ENCODE measurements at regions not wholly inside any gene's neighbourhood (a gene's known extent, or its start where the extent isn't known, plus 50 kb on each side); places are given as distances from the start of the nearest gene placed in this dataset.

DNA sequence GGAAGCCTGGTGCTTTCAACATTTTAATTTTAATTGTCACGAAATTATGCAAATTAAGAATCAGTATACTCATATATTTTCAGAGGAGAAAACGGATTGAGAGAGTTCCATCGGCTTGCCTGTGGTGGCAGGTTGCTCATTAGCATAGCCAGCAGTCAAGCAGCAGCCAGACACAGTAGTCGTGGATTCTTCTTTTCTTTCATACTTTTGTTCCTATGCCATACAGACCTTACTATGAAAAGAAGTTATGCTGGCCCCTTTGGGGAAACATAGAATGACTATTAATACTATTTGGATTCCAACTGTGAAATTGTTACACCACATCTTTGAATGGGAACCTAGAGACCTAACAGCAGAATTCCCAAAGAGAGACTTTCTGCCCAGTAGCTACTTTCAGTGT, 617.7 kb upstream of the CA10 start:
- ChIA-PET POLR2A (no interaction called here), CTCF (no interaction called here)

DNA sequence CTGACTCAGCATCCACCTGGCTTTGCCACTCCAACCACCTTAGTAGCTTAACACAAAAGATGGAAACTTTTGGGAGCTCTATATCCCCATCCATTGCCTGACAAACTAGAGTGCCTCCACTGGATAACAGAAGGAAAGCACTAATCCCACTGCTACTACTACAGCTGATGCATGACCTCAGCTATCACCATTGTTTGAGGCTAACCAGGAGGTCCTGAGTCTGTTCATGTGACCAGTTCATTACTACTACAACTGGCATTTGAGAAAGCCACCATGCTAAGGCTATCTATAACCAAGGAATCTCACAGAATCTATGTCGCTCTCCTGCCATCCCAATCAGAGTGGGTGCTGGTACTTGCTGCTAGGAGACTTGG, 604.3 kb upstream of the CA10 start:
- POLR2A ChIA-PET: no interaction called here
- CTCF ChIA-PET: no interaction called here

DNA sequence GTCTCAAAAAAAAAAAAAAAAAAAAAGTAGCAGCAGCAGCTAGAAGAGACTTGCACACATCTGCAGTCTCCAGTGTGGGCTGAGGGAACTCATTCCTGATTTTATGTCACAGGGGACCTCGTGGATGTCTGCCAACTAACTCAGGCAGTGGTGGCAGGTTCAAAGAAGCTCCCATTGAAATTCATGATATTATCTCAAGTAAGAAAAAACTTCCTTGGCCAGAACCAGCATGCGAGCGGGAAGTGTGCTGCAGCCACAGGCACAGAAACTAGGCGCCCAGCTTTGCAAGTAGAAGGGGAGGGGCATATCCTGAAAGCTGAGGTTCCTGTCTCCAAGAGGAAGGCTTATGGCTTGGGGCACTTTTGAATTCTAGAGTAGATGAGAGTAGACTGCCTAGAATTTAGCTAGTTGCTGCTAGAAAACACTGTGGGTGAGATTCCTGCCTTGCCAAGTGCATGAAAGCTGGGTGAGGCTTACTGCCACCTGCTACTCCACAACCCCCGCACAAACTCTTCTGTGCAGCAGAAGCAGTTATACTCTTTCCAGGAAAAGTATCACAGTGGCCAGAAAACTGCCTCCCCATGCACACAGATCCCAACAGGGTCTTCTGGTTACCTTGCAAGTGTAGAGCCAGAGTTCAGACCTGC, 603.8 kb upstream of the CA10 start:
- POLR2A ChIA-PET: no interaction called here
- CTCF ChIA-PET: no interaction called here

DNA sequence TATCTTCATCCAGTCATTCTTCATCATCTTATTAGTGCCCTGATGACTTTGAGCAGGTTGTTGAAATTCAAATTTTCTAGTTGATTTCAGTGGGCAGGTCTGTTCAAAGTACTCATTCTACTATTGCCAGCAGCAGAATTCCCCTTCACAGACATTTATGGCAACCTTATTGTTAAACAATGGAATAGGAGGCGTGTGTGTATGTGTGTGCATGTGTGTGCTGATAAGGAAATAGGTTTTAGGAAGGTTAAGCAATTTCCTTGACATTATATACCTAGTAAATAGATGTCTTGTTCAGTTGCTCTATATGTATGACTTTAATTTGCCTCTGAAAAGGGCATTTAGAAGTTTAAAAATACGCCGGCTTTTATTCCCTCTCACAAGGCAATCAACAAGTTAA, 601.4 kb upstream of the CA10 start:
- CTCF ChIA-PET: no interaction called here
- POLR2A ChIA-PET: no interaction called here

DNA sequence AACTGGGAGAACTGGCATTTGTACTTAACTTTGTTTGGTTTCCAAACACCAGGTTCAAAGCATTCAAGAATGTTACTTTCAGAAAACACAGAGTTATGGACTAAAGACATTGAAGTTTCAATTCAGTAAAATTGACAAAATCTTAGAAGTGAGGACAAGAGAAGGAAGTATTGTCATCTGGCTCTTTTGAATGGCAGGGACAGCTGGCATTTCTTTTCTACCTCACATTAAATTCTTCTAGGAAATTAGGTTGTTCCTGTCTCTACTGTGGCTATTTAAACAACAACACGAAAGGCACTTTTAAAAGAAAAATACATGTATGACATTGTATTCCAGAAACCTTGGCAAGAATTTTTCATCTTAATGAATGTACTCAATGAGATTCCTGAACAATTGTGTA, 600.0 kb upstream of the CA10 start:
- CTCF ChIA-PET: no interaction called here
- POLR2A ChIA-PET: no interaction called here

DNA sequence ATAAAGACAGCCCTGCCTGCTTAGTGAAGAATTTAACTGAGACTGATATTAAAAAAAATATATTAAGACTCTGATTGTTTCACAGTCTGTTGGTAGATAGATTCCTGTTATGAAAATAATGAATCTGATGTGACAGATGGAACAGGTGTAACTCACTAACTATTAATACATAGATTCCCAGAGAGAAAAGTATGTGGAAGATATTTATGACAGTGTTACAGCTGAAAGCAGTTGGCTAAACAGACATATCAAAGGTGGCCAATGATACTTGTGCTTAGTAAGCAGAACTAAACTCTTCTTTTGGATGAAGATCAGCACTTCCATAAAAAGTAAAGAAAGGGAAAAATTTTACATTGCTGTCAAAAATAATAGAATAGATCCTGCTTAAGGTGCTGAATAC, 598.2 kb upstream of the CA10 start:
- CTCF ChIA-PET: no interaction called here
- POLR2A ChIA-PET: no interaction called here

DNA sequence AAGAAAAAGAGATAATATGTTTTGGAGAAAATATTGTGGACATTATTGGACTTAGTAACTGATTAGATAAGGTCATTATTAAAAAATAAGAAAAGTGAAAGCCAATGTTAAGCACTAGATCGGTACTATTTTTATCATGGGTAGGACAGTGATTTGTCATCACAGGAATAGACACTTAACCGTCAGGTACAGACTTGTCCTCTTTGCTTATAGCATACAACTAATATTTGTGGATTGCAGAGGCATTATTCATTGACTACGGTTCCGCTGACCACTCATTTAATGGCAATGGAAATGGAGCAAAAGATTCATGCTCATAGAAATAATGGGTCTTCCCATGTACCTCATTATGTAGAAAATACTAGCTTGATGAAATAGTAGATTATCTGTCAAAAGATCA, 596.3 kb upstream of the CA10 start:
- POLR2A ChIA-PET: no interaction called here
- CTCF ChIA-PET: no interaction called here

DNA sequence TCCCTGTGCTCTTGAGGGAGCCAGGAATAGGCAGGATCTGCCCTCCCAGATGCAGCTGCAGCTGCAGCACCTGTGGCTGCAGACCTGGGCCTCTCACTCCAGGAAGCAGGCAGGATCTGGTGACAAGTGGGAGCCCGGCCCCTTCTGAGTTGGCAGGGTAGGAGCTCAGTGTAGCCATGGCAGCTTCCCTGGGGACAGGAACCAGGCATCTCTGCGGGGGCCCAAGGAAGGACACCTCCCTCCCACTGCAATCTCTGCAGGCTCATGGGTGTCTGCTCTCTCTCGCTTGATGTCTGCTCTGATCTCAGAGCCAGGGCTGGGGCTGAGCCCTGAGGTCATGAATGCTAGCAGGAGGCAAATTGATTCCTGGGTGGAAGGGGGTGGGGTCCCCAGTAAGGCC, 592.5 kb upstream of the CA10 start:
- CTCF ChIA-PET: no interaction called here
- POLR2A ChIA-PET: no interaction called here

DNA sequence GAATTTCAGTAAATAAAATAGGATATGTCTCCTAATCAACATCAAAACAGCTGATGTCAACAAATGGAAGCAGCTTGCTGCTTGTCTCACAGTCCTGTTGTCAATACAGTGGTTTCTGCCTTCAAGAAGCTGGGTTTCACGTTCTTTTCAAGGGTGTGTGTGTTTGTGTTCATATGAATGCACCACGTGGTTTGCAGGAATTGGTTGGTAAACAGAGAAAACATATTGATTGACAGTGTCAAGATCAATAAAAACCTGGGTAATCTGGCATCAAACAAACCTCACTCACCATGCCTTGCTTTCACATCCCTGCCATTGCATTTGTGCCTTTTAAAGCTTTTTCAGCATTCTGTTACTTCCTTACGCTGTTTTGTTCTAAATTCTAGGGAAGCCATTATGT, 585.7 kb upstream of the CA10 start:
- CTCF ChIA-PET: no interaction called here
- POLR2A ChIA-PET: no interaction called here

DNA sequence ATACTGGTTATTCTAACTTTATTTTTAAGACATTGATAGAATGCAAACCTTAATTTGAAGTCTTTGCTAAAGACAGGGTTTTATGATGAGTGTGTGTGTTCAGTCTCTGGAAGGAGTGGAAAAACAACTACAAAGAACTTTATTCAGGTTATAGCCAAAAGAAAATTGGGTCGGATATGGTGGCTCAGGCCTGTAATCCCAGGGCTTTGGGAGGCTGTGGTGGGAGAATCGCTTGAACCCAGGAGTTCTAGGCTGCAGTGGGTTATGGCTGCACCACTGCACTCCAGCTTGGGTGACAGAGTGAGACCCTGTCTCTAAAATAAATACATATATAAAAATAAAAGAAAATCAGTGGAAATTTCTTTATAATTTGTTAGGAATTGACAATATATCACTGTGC, 581.5 kb upstream of the CA10 start:
- POLR2A ChIA-PET: no interaction called here
- CTCF ChIA-PET: no interaction called here

DNA sequence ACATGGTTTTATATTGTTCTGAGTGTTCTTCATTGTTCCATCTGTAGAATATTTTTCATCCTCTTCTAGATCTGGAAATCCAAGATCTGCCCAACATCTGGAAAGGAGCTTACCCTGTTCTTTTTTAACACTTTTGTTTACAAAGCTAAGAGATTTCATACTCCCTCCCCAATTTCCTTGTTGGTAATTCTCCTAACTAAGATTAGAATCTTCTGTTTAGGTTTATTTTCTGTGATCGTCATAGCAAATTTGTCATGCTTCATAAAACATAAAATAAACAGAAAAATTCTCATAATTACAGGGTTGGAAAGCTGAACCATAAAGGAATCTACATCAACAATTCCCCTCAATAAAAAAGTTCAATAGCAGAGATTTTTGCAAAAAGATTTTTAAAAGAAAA, 580.3 kb upstream of the CA10 start:
- ChIA-PET POLR2A (no interaction called here), CTCF (no interaction called here)

DNA sequence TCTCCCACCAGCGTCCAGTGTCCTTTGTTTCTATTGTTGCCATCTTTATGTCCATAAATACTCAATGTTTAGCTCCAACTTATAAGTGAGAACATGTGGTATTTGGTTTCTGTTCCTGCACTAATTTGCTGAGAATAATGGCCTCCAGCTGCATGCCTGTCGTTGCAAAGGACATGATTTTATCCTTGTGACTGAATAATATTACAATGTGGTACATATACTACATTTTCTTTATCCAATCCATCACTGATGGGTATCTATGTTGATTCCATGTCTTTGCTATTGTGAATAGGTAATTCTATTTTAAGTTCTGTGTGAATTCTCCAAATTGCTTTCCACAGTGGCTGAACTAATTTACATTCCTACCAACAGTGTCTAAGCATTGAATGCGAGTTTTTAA, 578.6 kb upstream of the CA10 start:
- POLR2A ChIA-PET: no interaction called here
- CTCF ChIA-PET: no interaction called here

DNA sequence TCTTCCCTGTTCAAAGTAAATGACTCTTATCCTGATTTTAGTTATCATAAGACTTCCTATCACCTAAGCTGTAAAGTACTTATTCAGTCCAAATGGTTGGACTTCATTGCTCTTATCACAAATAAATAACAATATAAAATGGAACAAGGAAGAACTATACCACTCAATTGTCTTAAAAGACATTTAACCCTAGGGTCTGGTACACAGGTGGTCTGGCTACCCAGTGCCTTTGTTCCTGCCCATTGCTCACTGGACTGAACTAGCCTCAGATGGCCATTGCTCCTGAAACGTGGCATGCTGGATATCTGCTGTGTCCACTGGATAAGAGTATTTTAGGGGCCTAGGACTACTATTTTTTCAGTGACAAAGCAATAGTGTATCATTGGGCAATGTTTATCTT, 574.3 kb upstream of the CA10 start:
- ChIA-PET POLR2A (no interaction called here), CTCF (no interaction called here)

DNA sequence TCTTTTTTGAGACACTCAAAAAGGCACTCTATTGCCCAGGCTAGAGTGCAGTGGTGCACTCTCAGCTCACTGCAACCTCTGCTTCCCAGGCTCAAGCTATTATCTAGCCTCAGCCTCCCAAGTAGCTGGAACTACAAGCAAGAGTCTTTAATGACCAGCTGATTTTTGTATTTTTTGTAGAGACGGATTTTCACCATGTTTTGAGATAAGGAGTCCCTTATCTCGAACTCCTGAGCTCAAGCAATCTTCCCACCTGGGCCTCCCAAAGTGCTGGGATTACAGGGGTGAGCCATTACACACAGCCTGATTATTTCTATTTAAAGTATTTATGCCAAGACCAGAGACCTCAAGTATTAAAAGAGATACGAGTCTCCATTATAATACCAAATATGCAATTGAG, 566.1 kb upstream of the CA10 start:
- CTCF ChIA-PET: no interaction called here
- POLR2A ChIA-PET: no interaction called here

DNA sequence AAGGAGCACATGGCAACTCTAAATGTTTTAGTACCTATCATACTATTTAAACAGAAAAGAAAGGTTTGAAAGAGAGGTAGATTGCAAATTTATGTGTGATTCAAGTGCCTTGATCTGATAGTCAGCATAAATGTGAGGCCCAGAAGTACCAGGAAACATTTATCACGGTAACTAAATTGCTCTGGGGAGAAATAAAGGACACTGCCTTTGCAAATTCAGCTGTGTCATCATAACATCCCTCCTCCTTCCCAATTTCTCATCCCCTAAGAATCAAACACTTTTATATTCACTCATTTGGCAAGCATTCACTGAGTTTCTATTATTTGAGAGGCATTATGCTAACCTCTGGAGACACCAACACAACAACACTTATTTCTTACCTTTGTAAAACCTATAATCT, 563.4 kb upstream of the CA10 start:
- ChIA-PET CTCF (no interaction called here), POLR2A (no interaction called here)

DNA sequence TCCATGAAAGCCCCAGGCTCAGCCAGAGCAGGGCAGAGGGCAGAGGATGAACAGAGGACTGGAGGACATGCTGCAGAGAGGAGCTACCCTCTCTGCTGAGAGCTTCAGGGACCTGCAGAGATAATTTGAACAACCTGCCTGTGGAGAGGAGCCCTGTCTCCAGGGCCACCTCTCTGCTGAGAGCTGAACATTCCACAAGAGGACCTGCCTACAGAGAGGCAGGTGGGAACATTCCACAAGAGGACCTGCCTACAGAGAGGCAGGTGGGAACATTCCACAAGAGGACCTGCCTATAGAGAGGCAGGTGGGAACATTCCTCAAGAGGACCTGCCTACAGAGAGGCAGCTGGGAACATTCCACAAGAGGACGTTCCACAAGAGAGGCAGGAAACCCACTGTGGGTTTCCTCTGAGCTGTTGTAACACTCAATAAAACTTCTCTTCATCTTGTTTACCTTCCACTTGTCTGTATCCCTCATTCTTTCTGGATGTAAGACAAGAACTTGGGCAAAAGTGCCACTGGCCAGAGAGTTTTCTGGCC, 551.9 kb upstream of the CA10 start:
- POLR2A ChIA-PET: no interaction called here
- CTCF ChIA-PET: no interaction called here

DNA sequence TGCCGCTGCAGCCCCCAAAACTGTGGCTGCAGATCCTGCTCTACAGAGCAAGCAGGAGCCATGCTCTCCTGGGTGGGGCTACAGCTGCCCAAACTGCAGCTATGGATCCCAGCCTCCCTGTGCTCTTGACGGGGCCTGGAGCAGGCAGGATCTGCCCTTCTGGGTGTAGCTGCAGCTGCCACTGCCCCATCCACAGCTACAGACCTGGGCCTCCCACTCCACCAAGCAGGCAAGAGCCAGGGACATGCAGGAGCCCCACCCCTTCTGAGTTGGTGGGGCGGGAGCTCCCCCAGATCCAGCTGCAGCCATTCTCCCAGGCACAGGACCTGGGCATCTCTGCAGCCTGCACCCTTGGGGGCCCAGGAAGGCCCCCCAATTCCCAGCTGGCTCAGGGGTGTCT, 551.2 kb upstream of the CA10 start:
- ChIA-PET CTCF (no interaction called here), POLR2A (no interaction called here)

DNA sequence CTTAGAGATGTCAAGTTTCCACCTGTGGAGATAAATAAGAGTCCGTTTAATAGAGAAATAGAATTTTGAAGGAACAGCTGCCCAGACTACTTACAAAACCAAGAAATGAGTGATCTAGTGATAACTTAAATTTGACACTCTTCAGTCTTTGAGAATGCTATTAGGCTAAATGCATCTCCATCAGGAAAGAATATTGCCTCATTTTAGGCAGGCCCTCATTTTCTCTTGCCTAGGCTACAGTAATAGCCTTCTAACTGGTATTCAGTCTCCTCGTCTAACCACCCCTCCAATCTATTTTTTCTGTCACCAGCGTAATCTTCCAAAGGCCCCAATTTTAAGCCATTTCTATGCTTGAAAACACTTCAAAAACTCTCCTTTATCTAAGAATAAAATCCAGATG, 537.8 kb upstream of the CA10 start:
- ChIA-PET CTCF (no interaction called here), POLR2A (no interaction called here)

DNA sequence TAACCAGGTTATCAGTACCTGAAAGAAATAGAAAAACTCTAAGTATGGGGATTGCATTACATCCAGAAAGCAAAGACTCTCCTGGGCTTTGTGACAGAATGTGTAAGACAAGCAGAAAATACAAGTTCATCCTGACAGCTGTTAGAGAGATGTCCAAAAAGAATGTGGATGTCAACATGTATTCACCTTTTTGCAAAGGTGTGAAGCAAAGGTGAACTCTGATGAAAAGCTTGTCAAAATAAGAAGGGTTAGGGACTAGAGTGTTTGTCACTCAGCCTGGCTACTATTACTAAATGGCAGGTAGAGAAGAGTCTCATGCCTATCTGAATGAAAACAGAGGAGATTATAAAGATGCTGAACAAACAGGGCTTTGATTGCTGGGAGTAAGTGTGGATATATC, 527.6 kb upstream of the CA10 start:
- CTCF ChIA-PET: no interaction called here
- POLR2A ChIA-PET: no interaction called here

DNA sequence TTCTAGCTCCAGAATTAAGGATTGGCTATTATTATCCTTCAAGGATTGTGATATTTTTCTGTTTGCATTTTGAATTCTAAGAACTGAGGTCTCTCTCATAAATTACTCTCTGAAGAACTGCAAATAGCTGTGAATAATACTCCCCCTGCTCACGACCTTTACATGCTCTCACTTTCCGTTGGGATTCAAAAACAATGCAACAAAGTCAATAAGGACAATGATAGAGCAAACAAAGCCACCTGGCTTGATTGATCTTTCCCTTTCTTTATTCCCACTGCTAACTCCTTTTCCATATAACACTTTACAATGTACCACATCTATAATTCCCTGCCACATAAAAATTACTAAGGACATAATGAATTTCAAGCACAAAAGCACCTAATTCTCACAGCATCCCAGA, 523.0 kb upstream of the CA10 start:
- CTCF ChIA-PET: no interaction called here
- POLR2A ChIA-PET: no interaction called here

DNA sequence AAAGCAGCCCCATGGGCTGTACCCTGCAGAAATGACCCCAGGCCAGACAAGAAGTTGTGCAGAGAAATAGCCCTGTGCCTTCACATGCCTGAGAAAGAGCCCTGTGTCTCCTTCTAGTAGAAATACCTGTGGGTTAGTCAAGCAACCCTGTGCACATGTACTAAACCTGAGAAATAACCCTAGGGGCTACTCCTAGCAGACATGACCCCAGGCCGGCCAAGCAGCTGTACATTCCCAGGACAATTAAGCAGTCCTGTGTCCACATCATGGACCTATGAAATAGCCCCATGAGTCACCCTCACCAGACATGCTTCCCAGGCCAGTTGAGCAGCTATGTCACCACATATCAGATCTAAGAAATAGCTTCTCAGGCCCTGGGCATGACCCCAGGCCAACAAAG, 519.7 kb upstream of the CA10 start:
- ChIA-PET POLR2A (no interaction called here), CTCF (no interaction called here)

DNA sequence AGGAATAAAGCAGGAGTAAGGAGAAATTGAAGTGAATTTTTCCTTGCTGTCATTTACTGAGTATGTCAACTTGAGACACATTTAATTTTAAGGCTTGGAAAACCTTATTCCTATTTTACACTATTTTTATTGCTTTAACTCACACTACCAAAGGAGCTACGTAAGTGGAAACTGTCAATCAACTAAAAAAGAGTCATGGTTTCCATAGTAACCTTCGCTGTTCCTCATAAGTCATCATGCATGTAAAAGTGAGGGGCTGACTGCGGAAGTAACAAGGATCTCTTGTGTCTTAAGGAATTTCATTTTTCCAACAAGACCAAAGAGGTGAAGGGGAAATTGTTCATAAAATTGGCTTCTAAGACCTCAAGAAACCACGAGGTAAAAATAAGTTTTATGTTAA, 516.2 kb upstream of the CA10 start:
- POLR2A ChIA-PET: no interaction called here
- CTCF ChIA-PET: no interaction called here

DNA sequence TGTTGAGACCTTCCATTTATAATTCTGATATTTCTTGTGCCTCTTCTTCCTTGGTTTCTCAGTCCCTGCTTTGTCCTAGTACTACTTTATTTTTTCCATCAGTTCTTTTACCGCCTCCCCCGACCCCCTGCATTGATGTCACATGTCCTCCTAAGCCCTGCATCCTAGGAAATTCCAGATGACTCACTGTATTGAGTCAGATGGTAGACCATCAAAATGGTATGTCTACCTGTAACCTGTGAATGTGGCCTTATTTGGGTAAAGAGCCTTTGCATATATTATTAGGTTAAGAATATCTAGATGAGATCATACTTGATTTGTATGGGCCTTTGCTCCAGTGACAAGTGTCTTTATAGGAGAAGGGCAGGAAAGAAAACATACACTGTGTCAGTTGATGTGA, 515.3 kb upstream of the CA10 start:
- POLR2A ChIA-PET: no interaction called here
- CTCF ChIA-PET: no interaction called here
